Transverse colon (tissue), 3 donors: ENCODE measurements at regions not wholly inside any gene's neighbourhood (a gene's known extent, or its start where the extent isn't known, plus 50 kb on each side); places are given as distances from the start of the nearest gene placed in this dataset.
"Not testable (repeated sequence)": the region's sequence is repeated elsewhere in the genome, so short reads cannot be mapped to it uniquely, and the experiment has no call there.

Experiments
- EP300 ChIP-seq: sonication (generic); formaldehyde crosslinking; IDR thresholded peaks from one replicate; pipeline ENCODE4 v1.6.1; 2017; ENCODE audit warnings: antibody characterized with exemption, low read depth
- TF ChIP-seq, protein P1 (sequence below), 5 experiments: fragments of 200-600 bp in 3 of 5; fragments of 450-650 bp in 2 of 5; sonication (generic) in 3 of 5; IDR thresholded peaks; 1 replicate in 2 of 5; 2 replicates in 3 of 5; pipeline ENCODE4 v1.5.1; 2016 to 2017; ENCODE audit warnings: antibody characterized with exemption in 5 of 5, inconsistent platforms in 3 of 5, mild to moderate bottlenecking in 2 of 5, moderate library complexity in 1 of 5

DNA sequence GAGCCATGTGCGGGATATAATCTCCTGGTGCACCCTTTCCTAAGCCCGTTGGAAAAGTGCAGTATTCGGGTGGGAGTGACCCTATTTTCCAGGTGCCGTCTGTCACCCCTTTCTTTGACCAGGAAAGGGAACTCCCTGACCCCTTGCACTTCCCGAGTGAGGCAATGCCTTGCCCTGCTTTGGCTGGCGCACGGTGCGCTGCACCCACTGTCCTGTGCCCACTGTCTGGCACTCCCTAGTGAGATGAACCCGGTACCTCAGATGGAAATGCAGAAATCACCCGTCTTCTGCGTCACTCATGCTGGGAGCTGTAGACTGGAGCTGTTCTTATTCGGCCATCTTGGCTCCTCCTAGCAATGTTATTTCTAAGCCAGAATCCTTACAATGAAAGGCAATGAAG lies 121.1 kb downstream of the TAF11L14 start:
- TF ChIP-seq, protein P1, sequence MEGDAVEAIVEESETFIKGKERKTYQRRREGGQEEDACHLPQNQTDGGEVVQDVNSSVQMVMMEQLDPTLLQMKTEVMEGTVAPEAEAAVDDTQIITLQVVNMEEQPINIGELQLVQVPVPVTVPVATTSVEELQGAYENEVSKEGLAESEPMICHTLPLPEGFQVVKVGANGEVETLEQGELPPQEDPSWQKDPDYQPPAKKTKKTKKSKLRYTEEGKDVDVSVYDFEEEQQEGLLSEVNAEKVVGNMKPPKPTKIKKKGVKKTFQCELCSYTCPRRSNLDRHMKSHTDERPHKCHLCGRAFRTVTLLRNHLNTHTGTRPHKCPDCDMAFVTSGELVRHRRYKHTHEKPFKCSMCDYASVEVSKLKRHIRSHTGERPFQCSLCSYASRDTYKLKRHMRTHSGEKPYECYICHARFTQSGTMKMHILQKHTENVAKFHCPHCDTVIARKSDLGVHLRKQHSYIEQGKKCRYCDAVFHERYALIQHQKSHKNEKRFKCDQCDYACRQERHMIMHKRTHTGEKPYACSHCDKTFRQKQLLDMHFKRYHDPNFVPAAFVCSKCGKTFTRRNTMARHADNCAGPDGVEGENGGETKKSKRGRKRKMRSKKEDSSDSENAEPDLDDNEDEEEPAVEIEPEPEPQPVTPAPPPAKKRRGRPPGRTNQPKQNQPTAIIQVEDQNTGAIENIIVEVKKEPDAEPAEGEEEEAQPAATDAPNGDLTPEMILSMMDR (IDR thresholded peaks at IDR 0.05) = not testable (repeated sequence)
- TF ChIP-seq EP300 = not testable (repeated sequence)
